Mononuclear cell (primary cell): ENCODE measurements at regions not wholly inside any gene's neighbourhood (a gene's known extent, or its start where the extent isn't known, plus 50 kb on each side); places are given as distances from the start of the nearest gene placed in this dataset.
"Not testable (repeated sequence)": the region's sequence is repeated elsewhere in the genome, so short reads cannot be mapped to it uniquely, and the experiment has no call there.

Source experiments
- H3K27me3 ChIP-seq: 2 replicates; pipeline ENCODE4 v1.6.0; 2011; ENCODE audit warnings: low read length, control low read depth; ENCODE audit not compliant: insufficient read depth
- H3K4me1 ChIP-seq: 2 replicates; pipeline ENCODE4 v1.5.1; 2011; ENCODE audit warnings: mild to moderate bottlenecking, low read length, control low read depth; ENCODE audit not compliant: insufficient read depth
- H3K4me3 ChIP-seq: 2 replicates; pipeline ENCODE4 v1.5.1; 2011; ENCODE audit warnings: mild to moderate bottlenecking, low read length, moderate library complexity
- H3K9me3 ChIP-seq: 2 replicates; pipeline ENCODE4 v1.5.1; 2011; ENCODE audit warnings: low read depth, mild to moderate bottlenecking, control low read depth, low read length

- H3K27me3 ChIP-seq, result peaks cover 2% of the 10 kb centered on the region
- H3K4me3 ChIP-seq, result no peak overlapping the region
- H3K4me1 ChIP-seq, result no peaks in the 10 kb centered on the region
- H3K9me3 ChIP-seq, result no peaks in the 10 kb centered on the region
Observed at GRCh38 chr11:123330071-123330470, 100.0 kb upstream of the GRAMD1B start.

GRCh38 chr11:123328281-123328867 lies 101.7 kb upstream of the GRAMD1B start:
- no peaks in the 10 kb centered on the region for H3K9me3 ChIP-seq

GRCh38 chr11:123325533-123325932 lies 104.5 kb upstream of the GRAMD1B start:
- Histone ChIP-seq H3K4me1 (no peaks in the 10 kb centered on the region), H3K27me3 (peaks cover 2% of the 10 kb centered on the region), H3K4me3 (no peak overlapping the region), H3K9me3 (no peaks in the 10 kb centered on the region)

More at GRCh38 chr11:123328281-123328867, 101.7 kb upstream of the GRAMD1B start:
- H3K4me1 ChIP-seq, result no peaks in the 10 kb centered on the region
- peaks cover 2% of the 10 kb centered on the region for H3K27me3 ChIP-seq
- no peak overlapping the region for H3K4me3 ChIP-seq

- Histone ChIP-seq H3K27me3 (peaks cover 2% of the 10 kb centered on the region), H3K4me3 (no peak overlapping the region), H3K4me1 (no peaks in the 10 kb centered on the region), H3K9me3 (no peaks in the 10 kb centered on the region)
Observed at GRCh38 chr11:123323568-123323967, 106.5 kb upstream of the GRAMD1B start.

GRCh38 chr11:123321636-123322035 lies 108.4 kb upstream of the GRAMD1B start:
- Histone ChIP-seq H3K9me3 (no peaks in the 10 kb centered on the region), H3K27me3 (peaks cover 2% of the 10 kb centered on the region)

GRCh38 chr11:123318623-123319022 lies 111.4 kb upstream of the GRAMD1B start:
- no peak overlapping the region for H3K4me3 ChIP-seq
- H3K27me3 ChIP-seq, result no peaks in the 10 kb centered on the region
- H3K9me3 ChIP-seq, result no peaks in the 10 kb centered on the region
- no peaks in the 10 kb centered on the region for H3K4me1 ChIP-seq

More at GRCh38 chr11:123321636-123322035, 108.4 kb upstream of the GRAMD1B start:
- Histone ChIP-seq H3K4me3 (no peak overlapping the region), H3K4me1 (no peaks in the 10 kb centered on the region)

- not testable (repeated sequence) for H3K9me3 ChIP-seq, H3K4me3 ChIP-seq, H3K4me1 ChIP-seq, H3K27me3 ChIP-seq
Observed at GRCh38 chr11:123318132-123318531, 111.9 kb upstream of the GRAMD1B start.

GRCh38 chr11:123316003-123316402 lies 114.1 kb upstream of the GRAMD1B start:
- no peak overlapping the region for H3K4me3 ChIP-seq
- H3K4me1 ChIP-seq, result no peaks in the 10 kb centered on the region
- H3K9me3 ChIP-seq, result no peaks in the 10 kb centered on the region
- no peaks in the 10 kb centered on the region for H3K27me3 ChIP-seq

- H3K4me3 ChIP-seq, result no peak overlapping the region
- no peaks in the 10 kb centered on the region for H3K9me3 ChIP-seq
- no peaks in the 10 kb centered on the region for H3K4me1 ChIP-seq
- no peaks in the 10 kb centered on the region for H3K27me3 ChIP-seq
Observed at GRCh38 chr11:123314972-123315371, 115.1 kb upstream of the GRAMD1B start.

- Histone ChIP-seq H3K4me3 (no peak overlapping the region), H3K9me3 (no peaks in the 10 kb centered on the region), H3K27me3 (no peaks in the 10 kb centered on the region), H3K4me1 (no peaks in the 10 kb centered on the region)
Observed at GRCh38 chr11:123313262-123313661, 116.8 kb upstream of the GRAMD1B start.

GRCh38 chr11:123308077-123308476 lies 113.0 kb upstream of the CLMP start:
- H3K27me3 ChIP-seq, result no peaks in the 10 kb centered on the region
- no peaks in the 10 kb centered on the region for H3K9me3 ChIP-seq
- no peak overlapping the region for H3K4me3 ChIP-seq
- no peaks in the 10 kb centered on the region for H3K4me1 ChIP-seq

- H3K9me3 ChIP-seq, result no peaks in the 10 kb centered on the region
- peaks cover 7% of the 10 kb centered on the region for H3K4me1 ChIP-seq
- H3K4me3 ChIP-seq, result no peak overlapping the region
- peaks cover 6% of the 10 kb centered on the region for H3K27me3 ChIP-seq
Observed at GRCh38 chr11:123307276-123307675, 112.2 kb upstream of the CLMP start.

- H3K4me1 ChIP-seq, result peaks cover 13% of the 10 kb centered on the region
- H3K4me3 ChIP-seq, result no peak overlapping the region
- peaks cover 6% of the 10 kb centered on the region for H3K27me3 ChIP-seq
- H3K9me3 ChIP-seq, result no peaks in the 10 kb centered on the region
Observed at GRCh38 chr11:123306531-123306930, 111.5 kb upstream of the CLMP start.

- Histone ChIP-seq H3K4me3 (no peak overlapping the region), H3K4me1 (peaks cover 21% of the 10 kb centered on the region), H3K27me3 (peaks cover 6% of the 10 kb centered on the region), H3K9me3 (no peaks in the 10 kb centered on the region)
Observed at GRCh38 chr11:123305601-123306375, 110.7 kb upstream of the CLMP start.

GRCh38 chr11:123304828-123305466 lies 109.9 kb upstream of the CLMP start:
- Histone ChIP-seq H3K27me3 (peaks cover 6% of the 10 kb centered on the region), H3K9me3 (no peaks in the 10 kb centered on the region), H3K4me1 (peaks cover 25% of the 10 kb centered on the region), H3K4me3 (no peak overlapping the region)
